BJ (cell line): ENCODE measurements at regions not wholly inside any gene's neighbourhood (a gene's known extent, or its start where the extent isn't known, plus 50 kb on each side); places are given as distances from the start of the nearest gene placed in this dataset.

ENCODE experiments used
- CTCF ChIA-PET: fragments of 350-600 bp; formaldehyde crosslinking; extraction: SDS; loops from one replicate; lab custom pipeline; 2021; ENCODE audit warnings: antibody characterized with exemption, inconsistent platforms; lab: Yijun Ruan, JAX
- POLR2A ChIA-PET: fragments of 300-600 bp; sonication (Branson Sonifier 250); formaldehyde crosslinking; extraction: SDS; loops from one replicate; lab custom pipeline; 2021; ENCODE audit warnings: antibody characterized with exemption; lab: Charles Lee
- DNase-seq: peaks from one replicate; pipeline ENCODE4 v3.0.0-alpha.2; 2011; ENCODE audit warnings: low read depth
- H3K27me3 ChIP-seq: 2 replicates; pipeline ENCODE4 v1.6.0; 2011; ENCODE audit warnings: low read length; ENCODE audit not compliant: control insufficient read depth, insufficient read depth
- H3K36me3 ChIP-seq: 2 replicates; pipeline ENCODE4 v1.5.1; 2011; ENCODE audit warnings: low read length; ENCODE audit not compliant: control insufficient read depth, insufficient read depth
- H3K4me3 ChIP-seq: 2 replicates; pipeline ENCODE4 v1.5.1; 2011; ENCODE audit warnings: low read depth, mild to moderate bottlenecking, control low read depth, low read length
- CTCF ChIP-seq: IDR thresholded peaks from 2 replicates; pipeline ENCODE4 v1.5.1; 2011; ENCODE audit warnings: low read depth, mild to moderate bottlenecking, control low read depth, inconsistent platforms, low read length, moderate library complexity; ENCODE audit not compliant: insufficient read depth

- TF ChIP-seq CTCF, result no peak
- no peak for DNase-seq
- no peak overlapping the region for H3K4me3 ChIP-seq
- CTCF ChIA-PET, result interaction anchor here (1.0 to 1.3 kb wide), 3 partner anchors 9 to 26 kb away, joined by 3 to 4 read pairs (median 3); no protein-coding TSS in a partner anchor
- no peaks in the 10 kb centered on the region for H3K36me3 ChIP-seq
- H3K27me3 ChIP-seq, result 0 out of 2 replicates have a peak, but pooled peaks cover 1% of the 10 kb centered on the region
- POLR2A ChIA-PET, result no interaction called here
Measured at GRCh38 chr15:66631616-66632263, 65.9 kb upstream of the LCTL start.

- ChIA-PET POLR2A (no interaction called here), CTCF (interaction anchor here (1.1 to 1.3 kb wide), 2 partner anchors 7 to 53 kb away, joined by 3 to 4 read pairs; no protein-coding TSS in a partner anchor)
- no peak for DNase-seq
- 0 out of 2 replicates have a peak, but pooled peaks cover 1% of the 10 kb centered on the region for H3K27me3 ChIP-seq
- TF ChIP-seq CTCF, result no peak
- no peaks in the 10 kb centered on the region for H3K36me3 ChIP-seq
- H3K4me3 ChIP-seq, result no peak overlapping the region
Measured at GRCh38 chr15:66633041-66633937, 67.5 kb upstream of the LCTL start.

DNA sequence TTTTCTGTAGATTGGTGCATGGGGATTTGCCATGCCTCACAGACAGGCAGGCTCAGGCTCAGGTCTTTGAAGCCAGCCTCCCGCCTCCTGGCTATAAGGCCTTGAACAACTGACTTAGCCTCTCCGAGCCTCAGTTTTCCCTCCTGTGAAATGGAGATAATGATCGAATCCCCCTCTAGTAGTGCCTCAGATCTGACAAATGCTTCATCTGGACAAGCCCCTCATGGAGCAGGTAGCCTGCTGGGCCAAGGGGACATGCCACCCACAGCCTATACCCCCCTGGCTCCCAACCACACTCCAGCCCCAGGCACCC lies 68.1 kb upstream of the LCTL start:
- ChIA-PET CTCF (interaction anchor here (1.1 kb wide), 1 partner anchor 52 kb away, joined by 3 read pairs; no protein-coding TSS in a partner anchor), POLR2A (interaction anchor here (0.6 kb wide), 1 partner anchor 45 kb away, joined by 10 read pairs; no protein-coding TSS in a partner anchor)
- DNase-seq, result no peak
- H3K27me3 ChIP-seq, result 0 out of 2 replicates have a peak, but pooled peaks cover 1% of the 10 kb centered on the region
- H3K4me3 ChIP-seq, result no peak overlapping the region
- no peak for TF ChIP-seq CTCF
- no peaks in the 10 kb centered on the region for H3K36me3 ChIP-seq

DNA sequence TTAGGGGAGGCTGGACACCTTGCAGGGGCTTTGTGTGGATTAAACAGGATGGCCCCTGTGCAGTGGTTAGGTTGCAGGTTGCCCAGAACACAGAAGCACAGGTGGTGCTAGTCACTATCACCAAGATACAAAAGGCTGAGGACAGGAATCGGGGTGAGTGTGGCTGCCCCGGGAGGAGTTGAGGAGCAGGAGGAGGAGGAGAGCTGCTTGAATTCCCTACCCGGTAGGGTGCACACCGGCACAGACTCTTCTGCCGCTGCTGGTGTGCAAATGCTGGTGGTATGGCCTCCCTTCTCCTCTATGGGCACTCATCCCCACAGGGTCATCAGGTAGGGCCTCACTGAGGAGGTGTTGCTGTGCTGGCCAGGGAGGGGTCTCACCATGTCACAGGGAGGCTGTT lies 67.5 kb upstream of the SMAD6 start:
- Histone ChIP-seq H3K4me3 (no peak overlapping the region), H3K27me3 (0 out of 2 replicates have a peak, but pooled peaks cover 1% of the 10 kb centered on the region), H3K36me3 (no peaks in the 10 kb centered on the region)
- no peak for DNase-seq
- POLR2A ChIA-PET, result interaction anchor here (0.6 kb wide), 1 partner anchor 45 kb away, joined by 10 read pairs; no protein-coding TSS in a partner anchor
- TF ChIP-seq CTCF, result no peak
- CTCF ChIA-PET, result no interaction called here

- CTCF ChIA-PET, result interaction anchor here (0.6 to 1.1 kb wide), 2 partner anchors 9 to 77 kb away, joined by 3 read pairs; no protein-coding TSS in a partner anchor
Measured at GRCh38 chr15:66635006-66635405, 67.0 kb upstream of the SMAD6 start.

More at GRCh38 chr15:66635006-66635405, 67.0 kb upstream of the SMAD6 start:
- POLR2A ChIA-PET, result no interaction called here
- Histone ChIP-seq H3K4me3 (no peak overlapping the region), H3K36me3 (no peaks in the 10 kb centered on the region), H3K27me3 (0 out of 2 replicates have a peak, but pooled peaks cover 1% of the 10 kb centered on the region)
- no peak for TF ChIP-seq CTCF
- no peak for DNase-seq
